DOHH2 (cell line): ENCODE measurements at regions not wholly inside any gene's neighbourhood (a gene's known extent, or its start where the extent isn't known, plus 50 kb on each side); places are given as distances from the start of the nearest gene placed in this dataset.

Source experiments
- CTCF ChIP-seq: fragments of 200-600 bp; sonication (generic); IDR thresholded peaks from one replicate; pipeline ENCODE4 v1.5.1; 2014; ENCODE audit warnings: antibody characterized with exemption, mild to moderate bottlenecking, low read depth, low read length; ENCODE audit not compliant: poor library complexity, severe bottlenecking
- EZH2phosphoT487 ChIP-seq: fragments of 200-600 bp; sonication (generic); IDR thresholded peaks from 2 replicates; pipeline ENCODE4 v1.6.1; 2017; ENCODE audit warnings: borderline replicate concordance, mild to moderate bottlenecking, antibody characterized with exemption, low read length, moderate library complexity, mixed read lengths

DNA sequence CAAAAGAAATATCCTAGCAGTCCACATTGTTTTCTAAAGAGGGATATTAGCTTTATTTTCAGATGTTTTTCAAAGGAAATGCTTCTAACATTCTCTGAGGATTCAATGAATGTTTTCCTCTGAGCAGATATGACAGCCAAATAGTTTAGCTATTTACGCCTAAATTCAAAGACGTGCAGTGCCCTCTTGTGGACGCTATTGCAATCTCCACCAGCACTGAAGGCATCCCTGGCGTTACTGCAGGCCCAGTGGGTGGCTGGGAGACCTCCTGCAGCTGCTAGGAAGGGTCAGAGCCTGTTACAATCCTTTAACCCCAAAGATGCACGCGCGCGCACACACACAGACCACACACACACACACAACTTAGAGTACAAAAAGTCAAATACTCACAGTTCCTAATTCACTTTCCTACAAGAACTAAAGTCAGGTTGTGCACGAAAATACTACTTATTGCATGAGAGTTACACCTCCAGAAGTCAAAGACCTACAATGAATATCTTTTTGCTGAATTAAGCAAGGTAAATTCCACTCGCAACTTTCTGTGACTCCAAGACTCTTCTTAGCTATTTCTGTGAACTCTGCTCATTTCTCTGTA, 589.3 kb upstream of the TMEM132C start:
- TF ChIP-seq CTCF (peak; percentile 76), EZH2phosphoT487 (no peak)
